C4-2B (cell line): ENCODE measurements at regions not wholly inside any gene's neighbourhood (a gene's known extent, or its start where the extent isn't known, plus 50 kb on each side); places are given as distances from the start of the nearest gene placed in this dataset.
A peak's percentile ranks its signal among the peaks of the same experiment; 100 is the strongest.

Source experiments
- H3K27ac ChIP-seq: fragments of 450-650 bp; 2 replicates; pipeline ENCODE4 v1.5.1; 2017
- ZFX ChIP-seq: fragments of 450-650 bp; IDR thresholded peaks from 2 replicates; pipeline ENCODE4 v1.6.1; 2017
- TF ChIP-seq, protein P1 (sequence below): fragments of 450-650 bp; conservative IDR thresholded peaks from 2 replicates; pipeline ENCODE4 v1.5.1; 2017; ENCODE audit warnings: mild to moderate bottlenecking

- no peak for TF ChIP-seq ZFX
- TF ChIP-seq, protein P1, sequence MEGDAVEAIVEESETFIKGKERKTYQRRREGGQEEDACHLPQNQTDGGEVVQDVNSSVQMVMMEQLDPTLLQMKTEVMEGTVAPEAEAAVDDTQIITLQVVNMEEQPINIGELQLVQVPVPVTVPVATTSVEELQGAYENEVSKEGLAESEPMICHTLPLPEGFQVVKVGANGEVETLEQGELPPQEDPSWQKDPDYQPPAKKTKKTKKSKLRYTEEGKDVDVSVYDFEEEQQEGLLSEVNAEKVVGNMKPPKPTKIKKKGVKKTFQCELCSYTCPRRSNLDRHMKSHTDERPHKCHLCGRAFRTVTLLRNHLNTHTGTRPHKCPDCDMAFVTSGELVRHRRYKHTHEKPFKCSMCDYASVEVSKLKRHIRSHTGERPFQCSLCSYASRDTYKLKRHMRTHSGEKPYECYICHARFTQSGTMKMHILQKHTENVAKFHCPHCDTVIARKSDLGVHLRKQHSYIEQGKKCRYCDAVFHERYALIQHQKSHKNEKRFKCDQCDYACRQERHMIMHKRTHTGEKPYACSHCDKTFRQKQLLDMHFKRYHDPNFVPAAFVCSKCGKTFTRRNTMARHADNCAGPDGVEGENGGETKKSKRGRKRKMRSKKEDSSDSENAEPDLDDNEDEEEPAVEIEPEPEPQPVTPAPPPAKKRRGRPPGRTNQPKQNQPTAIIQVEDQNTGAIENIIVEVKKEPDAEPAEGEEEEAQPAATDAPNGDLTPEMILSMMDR, result no peak
- H3K27ac ChIP-seq, result no peak overlapping the region
These were observed 256.5 kb upstream of the ZNF608 start for GRCh38 chr5:125002727-125003598.

DNA sequence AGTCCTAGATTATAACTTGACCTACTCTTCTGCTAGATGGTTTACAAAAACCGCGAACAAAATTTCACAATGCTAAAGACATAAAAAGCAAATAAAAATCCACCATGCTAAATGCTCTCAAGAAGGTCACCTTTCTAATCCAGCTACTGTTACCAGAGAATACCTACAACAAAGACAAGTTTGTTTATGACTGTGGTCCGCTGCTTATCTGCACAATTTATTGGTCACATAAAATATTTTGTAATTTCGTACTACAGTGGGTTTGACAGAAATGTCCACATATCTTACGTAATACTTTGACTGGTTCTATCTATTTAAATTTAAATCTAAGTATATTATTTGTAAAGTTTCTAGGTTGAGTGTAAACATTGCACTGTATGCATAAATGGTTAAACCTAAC, 257.6 kb upstream of the ZNF608 start:
- TF ChIP-seq ZFX, result no peak
- TF ChIP-seq, protein P1, result no peak
- H3K27ac ChIP-seq, result no peak overlapping the region

GRCh38 chr5:125005266-125005665, 258.8 kb upstream of the ZNF608 start:
- TF ChIP-seq, protein P1, result no peak
- TF ChIP-seq ZFX, result no peak
- H3K27ac ChIP-seq, result no peak overlapping the region

DNA sequence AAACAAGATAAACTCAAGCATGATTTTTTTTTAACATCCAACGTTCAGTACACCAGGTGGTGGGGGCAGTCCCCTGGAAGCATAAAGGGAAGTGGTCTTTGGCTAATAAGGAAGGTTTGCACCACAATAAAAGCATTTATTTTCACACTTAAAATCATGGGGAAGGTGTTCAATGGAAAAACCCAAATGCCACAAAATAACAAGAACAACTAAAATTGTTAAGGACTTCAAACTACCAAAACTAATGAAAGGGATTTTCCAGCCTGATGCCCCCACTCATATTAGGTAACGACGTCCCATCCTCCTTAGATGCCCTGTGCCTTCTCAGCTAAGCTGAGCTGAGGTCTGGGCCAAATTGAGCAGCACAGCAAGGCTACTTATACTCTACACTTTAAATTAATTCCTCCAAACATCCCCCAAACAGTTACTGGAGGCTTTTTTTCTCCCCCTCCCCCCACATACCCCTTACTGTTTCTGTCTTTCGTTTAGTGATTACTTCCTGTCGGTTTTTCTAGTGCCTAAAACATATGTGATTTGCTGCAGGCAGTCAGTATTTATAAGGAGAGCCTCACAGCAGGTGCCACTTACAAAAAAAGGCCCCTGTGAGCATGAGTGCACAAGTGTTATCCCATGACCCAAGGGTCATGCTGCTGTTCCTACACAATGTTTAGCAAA, 259.7 kb upstream of the ZNF608 start:
- H3K27ac ChIP-seq, result peak overlapping the region; percentile 40; the same call in 1 of the 2 replicates

DNA sequence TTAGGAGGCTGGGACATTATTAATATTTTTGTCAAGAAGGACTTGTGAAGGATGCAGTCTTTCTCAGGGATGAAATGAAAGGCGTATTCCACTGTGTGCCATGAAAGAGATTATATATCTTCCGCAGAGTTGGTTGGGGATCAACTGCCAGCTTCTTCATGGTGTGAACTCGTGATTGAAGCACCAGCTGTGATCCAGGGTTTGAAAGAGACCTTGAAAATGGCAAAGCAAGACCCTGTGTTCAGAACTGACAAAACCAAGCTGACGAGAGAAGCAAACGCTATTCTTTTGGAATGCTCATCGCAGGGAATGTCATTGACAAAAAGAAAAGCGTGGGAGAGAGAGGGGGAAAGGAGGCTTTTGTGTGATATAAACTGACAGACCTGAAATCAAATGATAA, 263.9 kb upstream of the ZNF608 start:
- H3K27ac ChIP-seq, result no peak overlapping the region
- no peak for TF ChIP-seq ZFX
- TF ChIP-seq, protein P1, result no peak

More for the DNA sequence above, 259.7 kb upstream of the ZNF608 start:
- no peak for TF ChIP-seq ZFX
- TF ChIP-seq, protein P1, result no peak

DNA sequence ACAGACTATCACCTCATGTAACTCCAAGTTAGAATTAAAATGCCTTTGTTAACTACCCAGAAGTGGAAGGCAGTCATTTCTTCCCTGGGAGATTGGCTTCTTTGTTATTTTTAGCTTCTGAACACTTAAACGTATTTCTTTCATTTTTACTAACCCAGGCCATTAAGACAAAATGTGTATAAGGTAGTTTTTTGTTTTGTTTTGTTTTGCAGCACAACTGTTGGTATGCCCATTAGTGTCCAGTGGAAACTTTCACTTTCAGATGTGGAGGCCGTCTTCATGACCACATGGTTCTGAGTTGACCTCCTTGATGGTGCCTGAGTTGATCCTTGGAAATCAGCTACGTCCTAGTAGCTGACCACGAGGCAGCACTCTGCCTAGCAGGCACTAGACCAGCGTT, 264.6 kb upstream of the ZNF608 start:
- TF ChIP-seq ZFX, result no peak
- TF ChIP-seq, protein P1, result no peak
- no peak overlapping the region for H3K27ac ChIP-seq

DNA sequence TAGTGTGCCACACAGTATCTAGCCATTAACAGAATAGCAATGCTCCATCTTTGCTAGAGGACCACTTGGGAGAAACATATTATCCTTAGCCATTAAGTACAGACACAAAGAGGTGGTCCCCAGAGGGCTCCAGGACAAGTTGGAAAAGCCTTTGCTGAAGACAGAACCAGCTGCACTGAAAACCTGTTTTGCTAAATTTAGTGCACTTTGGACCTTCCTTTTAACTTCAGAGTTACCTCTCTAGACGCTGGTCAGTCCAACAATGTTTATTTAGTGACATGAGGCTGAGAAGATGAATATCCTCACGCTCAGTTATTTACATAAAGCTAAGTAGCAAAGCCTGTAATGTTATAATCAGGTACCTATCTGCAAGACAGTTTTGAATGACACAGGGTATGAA, 265.0 kb upstream of the ZNF608 start:
- no peak for TF ChIP-seq ZFX
- TF ChIP-seq, protein P1, result no peak
- no peak overlapping the region for H3K27ac ChIP-seq
